Stomach (tissue), 8 donors: ENCODE measurements at regions not wholly inside any gene's neighbourhood (a gene's known extent, or its start where the extent isn't known, plus 50 kb on each side); places are given as distances from the start of the nearest gene placed in this dataset.
A peak's percentile ranks its signal among the peaks of the same experiment; 100 is the strongest.

Source experiments
- DNase-seq, 2 donors: peaks; one replicate each; pipeline versions ENCODE4 v3.0.0 to v3.0.0-alpha.2; 2013 to 2019
- H3K27ac ChIP-seq, 5 donors: fragments of 200-600 bp in 4 of 5; sonication (generic) in 4 of 5; one replicate each; pipeline ENCODE4 v1.5.1; 2013 to 2019; ENCODE audit warnings: mild to moderate bottlenecking in 1 of 5, moderate library complexity in 1 of 5
- H3K27me3 ChIP-seq, 3 donors: fragments of 200-600 bp; sonication (generic); one replicate each; pipeline ENCODE4 v1.5.1; 2017 to 2019; ENCODE audit warnings: mixed run types in 1 of 3
- H3K36me3 ChIP-seq, 4 donors: fragments of 200-600 bp; sonication (generic); 1 replicate in 3 of 4; 2 replicates in 1 of 4; pipeline ENCODE4 v1.5.1; 2016 to 2019
- H3K4me1 ChIP-seq, 4 donors: fragments of 200-600 bp; sonication (generic); one replicate each; pipeline ENCODE4 v1.5.1; 2016 to 2019
- H3K4me3 ChIP-seq, 4 donors: fragments of 200-600 bp; sonication (generic) in 3 of 4; one replicate each; pipeline ENCODE4 v1.5.1; 2016 to 2019; ENCODE audit warnings: mild to moderate bottlenecking in 1 of 4
- H3K9me3 ChIP-seq, 4 donors: fragments of 200-600 bp; sonication (generic); one replicate each; pipeline ENCODE4 v1.5.1; 2016 to 2019
- EP300 ChIP-seq: sonication (generic); formaldehyde crosslinking; IDR thresholded peaks from one replicate; pipeline ENCODE4 v1.6.1; 2017; ENCODE audit warnings: antibody characterized with exemption
- POLR2A ChIP-seq, 4 donors: fragments of 450-650 bp; IDR thresholded peaks; one replicate each; pipeline ENCODE4 v1.6.1; 2016; ENCODE audit warnings: antibody characterized with exemption in 4 of 4, control low read depth in 2 of 4, mild to moderate bottlenecking in 1 of 4, moderate library complexity in 1 of 4
- POLR2AphosphoS5 ChIP-seq, 3 donors: sonication (generic); formaldehyde crosslinking; IDR thresholded peaks; one replicate each; pipeline ENCODE4 v1.6.1; 2016; ENCODE audit warnings: antibody characterized with exemption in 3 of 3
- WGBS, 5 donors: extraction: QIAGEN DNeasy Blood & Tissue Kit in 3 of 5; methylation state at CpG; one replicate each; pipeline versions ENCODE4 v1.1.5 to v1.1.7; 2013 to 2018; 5-methylcytosine and 5-hydroxymethylcytosine counted together
- intact Hi-C: fragments of 100-400 bp; cut with DNase I; formaldehyde crosslinking; loops from one replicate; pipeline ENCODE4 v1.15.1; 2023; ENCODE audit warnings: low total_unique reads
- TF ChIP-seq, protein P1 (sequence below), 7 experiments: fragments of 450-650 bp in 4 of 7; fragments of 200-600 bp in 3 of 7; sonication (generic) in 3 of 7; IDR thresholded peaks; one replicate each; pipeline ENCODE4 v1.5.1; 2016 to 2019; ENCODE audit warnings: antibody characterized with exemption in 7 of 7, control low read depth in 2 of 7, mild to moderate bottlenecking in 1 of 7
- donor health status: healthy with polysubstance abuse.
- donor health status: Bipolar disorder and iron deficiency.
- donor health status: healthy.

DNA sequence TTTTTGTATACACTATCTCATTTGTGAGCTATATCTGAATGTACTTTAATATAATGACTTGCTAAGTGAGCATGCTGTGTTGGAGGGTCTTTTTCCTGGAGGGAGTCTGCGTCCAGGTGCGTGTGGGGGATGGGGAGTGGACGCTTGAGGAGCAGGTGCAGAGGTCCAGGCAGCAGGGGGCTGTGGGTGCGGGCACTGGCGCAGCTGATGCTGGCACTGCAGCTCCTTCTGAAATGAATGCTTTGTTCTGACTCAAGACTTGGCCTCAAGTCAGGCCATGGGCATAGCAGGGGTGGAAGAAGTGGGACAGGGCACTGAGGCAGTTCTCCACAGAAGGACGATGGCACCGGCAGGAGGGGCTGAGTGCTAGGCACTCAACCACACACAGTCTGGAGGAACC, 165.7 kb upstream of the IRX1 start:
- Histone ChIP-seq H3K4me1 (no peaks in the 10 kb centered on the region), H3K4me3 (no peak overlapping the region), H3K36me3 (no peaks in the 10 kb centered on the region), H3K9me3 (no peaks in the 10 kb centered on the region), H3K27ac (no peak overlapping the region), H3K27me3 (peaks cover 0 to 21% (median 0%) of the 10 kb centered on the region in 3 donors)
- no peak for TF ChIP-seq EP300
- TF ChIP-seq POLR2AphosphoS5 (IDR thresholded peaks at IDR 0.05): no peak
- TF ChIP-seq, protein P1, sequence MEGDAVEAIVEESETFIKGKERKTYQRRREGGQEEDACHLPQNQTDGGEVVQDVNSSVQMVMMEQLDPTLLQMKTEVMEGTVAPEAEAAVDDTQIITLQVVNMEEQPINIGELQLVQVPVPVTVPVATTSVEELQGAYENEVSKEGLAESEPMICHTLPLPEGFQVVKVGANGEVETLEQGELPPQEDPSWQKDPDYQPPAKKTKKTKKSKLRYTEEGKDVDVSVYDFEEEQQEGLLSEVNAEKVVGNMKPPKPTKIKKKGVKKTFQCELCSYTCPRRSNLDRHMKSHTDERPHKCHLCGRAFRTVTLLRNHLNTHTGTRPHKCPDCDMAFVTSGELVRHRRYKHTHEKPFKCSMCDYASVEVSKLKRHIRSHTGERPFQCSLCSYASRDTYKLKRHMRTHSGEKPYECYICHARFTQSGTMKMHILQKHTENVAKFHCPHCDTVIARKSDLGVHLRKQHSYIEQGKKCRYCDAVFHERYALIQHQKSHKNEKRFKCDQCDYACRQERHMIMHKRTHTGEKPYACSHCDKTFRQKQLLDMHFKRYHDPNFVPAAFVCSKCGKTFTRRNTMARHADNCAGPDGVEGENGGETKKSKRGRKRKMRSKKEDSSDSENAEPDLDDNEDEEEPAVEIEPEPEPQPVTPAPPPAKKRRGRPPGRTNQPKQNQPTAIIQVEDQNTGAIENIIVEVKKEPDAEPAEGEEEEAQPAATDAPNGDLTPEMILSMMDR (IDR thresholded peaks at IDR 0.05): no peak
- TF ChIP-seq POLR2A (IDR thresholded peaks at IDR 0.05): no peak
- intact Hi-C loops: no loop called here
- WGBS, 5 donors: 45 to 73% (median 64%) methylated on average over 7 of the region's 7 CpGs
- DNase-seq: no peak

DNA sequence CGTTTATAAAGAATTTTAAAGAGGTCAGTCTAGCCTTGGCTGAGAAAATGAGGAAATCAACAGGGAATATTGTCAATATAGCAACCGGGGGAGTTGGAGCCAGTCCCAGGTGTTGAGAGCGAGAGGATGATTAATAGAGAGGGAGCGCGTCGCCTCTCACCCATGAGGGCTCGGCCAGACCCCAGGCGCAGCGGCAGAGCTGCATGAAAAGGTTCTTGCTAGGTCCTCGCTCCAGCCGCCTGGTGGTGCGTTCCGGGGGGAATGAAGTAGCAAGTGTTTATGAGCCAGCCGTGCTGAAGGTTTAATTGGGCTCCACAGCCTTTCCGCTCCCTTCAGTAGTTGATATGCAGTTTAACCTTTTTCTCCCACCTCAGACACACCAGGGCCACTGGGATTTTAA, 167.3 kb upstream of the IRX1 start:
- DNase-seq: peak in 1 of 2 donors; percentile 38
- H3K4me3 ChIP-seq: no peak overlapping the region
- H3K9me3 ChIP-seq: peaks cover 0 to 4% (median 3%) of the 10 kb centered on the region in 4 donors
- TF ChIP-seq EP300: no peak
- TF ChIP-seq, protein P1 (IDR thresholded peaks at IDR 0.05): no peak
- TF ChIP-seq POLR2AphosphoS5 (IDR thresholded peaks at IDR 0.05): no peak
- no peak for TF ChIP-seq POLR2A (IDR thresholded peaks at IDR 0.05)
- WGBS, 5 donors: 15 to 33% (median 29%) methylated on average over 14 to 15 of the region's 15 CpGs
- intact Hi-C loops: no loop called here
- peaks cover 0 to 21% (median 0%) of the 10 kb centered on the region in 3 donors for H3K27me3 ChIP-seq
- H3K4me1 ChIP-seq: no peaks in the 10 kb centered on the region
- H3K27ac ChIP-seq: no peak overlapping the region
- no peaks in the 10 kb centered on the region for H3K36me3 ChIP-seq

DNA sequence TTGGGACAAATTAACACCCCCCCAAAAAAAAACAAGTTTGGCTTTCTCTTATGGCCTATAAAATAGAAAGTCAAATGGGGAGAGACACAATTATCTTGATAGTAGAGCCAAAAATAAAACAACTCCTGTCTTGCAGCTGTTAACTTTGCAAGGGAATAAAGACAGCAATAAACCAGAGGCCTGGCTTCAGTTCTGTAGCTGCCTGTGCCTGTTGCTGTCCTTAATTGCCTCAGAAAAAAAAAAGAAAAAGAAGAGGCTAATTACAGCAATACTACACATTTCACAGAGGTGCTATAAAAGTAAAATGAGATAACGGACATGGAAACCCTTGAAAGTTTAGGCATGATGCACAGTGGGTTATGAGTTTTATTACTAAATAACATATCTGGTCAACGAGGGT, 170.7 kb upstream of the IRX1 start:
- Histone ChIP-seq H3K36me3 (no peaks in the 10 kb centered on the region), H3K9me3 (peaks cover 0 to 21% (median 5%) of the 10 kb centered on the region in 4 donors), H3K4me1 (no peaks in the 10 kb centered on the region), H3K27me3 (peaks cover 0 to 13% (median 0%) of the 10 kb centered on the region in 3 donors), H3K27ac (no peak overlapping the region), H3K4me3 (no peak overlapping the region)
- intact Hi-C loops: no loop called here
- 56 to 69% (median 65%) methylated on average over 2 of the region's 2 CpGs for WGBS, 5 donors
- no peak for DNase-seq
- no peak for TF ChIP-seq POLR2AphosphoS5 (IDR thresholded peaks at IDR 0.05)
- TF ChIP-seq EP300: no peak
- no peak for TF ChIP-seq POLR2A (IDR thresholded peaks at IDR 0.05)
- TF ChIP-seq, protein P1 (IDR thresholded peaks at IDR 0.05): no peak

DNA sequence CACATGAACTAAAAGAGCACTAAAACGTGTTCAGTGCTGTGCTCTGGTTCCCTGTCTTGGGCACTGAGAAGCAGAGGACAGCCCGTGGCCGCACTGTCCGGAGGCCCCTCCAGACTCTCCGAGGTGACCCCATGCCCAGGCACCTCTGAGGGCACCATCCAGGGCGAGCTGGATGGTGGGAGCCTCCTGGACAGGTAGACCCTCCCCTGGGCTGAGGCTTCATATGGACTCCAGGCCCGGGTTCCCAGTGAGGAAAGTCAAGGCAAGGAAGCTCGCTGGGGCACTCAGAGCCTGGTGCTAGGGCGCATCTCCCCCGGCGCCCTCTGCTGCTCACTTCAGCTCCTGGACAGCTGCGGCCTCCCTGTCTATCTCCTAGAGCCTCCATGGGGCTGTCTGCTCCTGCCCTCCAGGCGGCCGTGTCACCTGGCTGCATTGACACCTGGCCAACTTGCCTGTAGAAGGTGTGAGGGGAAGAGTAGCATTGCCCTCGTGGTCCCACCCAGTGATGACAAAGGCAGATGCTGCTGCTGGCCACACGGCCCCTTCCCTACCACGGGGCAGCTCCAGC, 178.2 kb upstream of the IRX1 start:
- Histone ChIP-seq H3K9me3 (peaks cover 0 to 34% (median 3%) of the 10 kb centered on the region in 4 donors), H3K36me3 (no peaks in the 10 kb centered on the region), H3K27me3 (no peaks in the 10 kb centered on the region), H3K27ac (no peak overlapping the region), H3K4me3 (no peak overlapping the region), H3K4me1 (no peaks in the 10 kb centered on the region)
- TF ChIP-seq EP300 (no peak), POLR2A (IDR thresholded peaks at IDR 0.05) (no peak), POLR2AphosphoS5 (IDR thresholded peaks at IDR 0.05) (no peak)
- TF ChIP-seq, protein P1 (IDR thresholded peaks at IDR 0.05): no peak
- 68 to 77% (median 75%) methylated on average over 12 to 17 of the region's 17 CpGs for WGBS, 5 donors
- no peak for DNase-seq
- intact Hi-C loops: no loop called here
